ENCODE measurements at regions not wholly inside any gene's neighbourhood (a gene's known extent, or its start where the extent isn't known, plus 50 kb on each side); places are given as distances from the start of the nearest gene placed in this dataset.

- H3K4me3 ChIP-seq (ENCODE audit: extremely low read depth in 1 of 4, insufficient read depth in 2 of 4, low read depth in 3 of 4, low read length in 4 of 4), result no peak overlapping the region
- no peak overlapping the region for H2BK15ac ChIP-seq (ENCODE audit: low read length)
- no peak overlapping the region for H4K91ac ChIP-seq (replicated peaks; ENCODE audit: insufficient read length, low read length)
- H2BK12ac ChIP-seq (ENCODE audit: low read depth, low read length), result no peak overlapping the region
- no peak overlapping the region for H2AFZ ChIP-seq (ENCODE audit: low read length)
- H3K4ac ChIP-seq (replicated peaks; ENCODE audit: insufficient read length, low read depth, low read length), result no peak overlapping the region
- H4K5ac ChIP-seq (ENCODE audit: insufficient read length, low read depth, low read length), result no peak overlapping the region
- H3K27me3 ChIP-seq (replicated peaks in 1 of 4; ENCODE audit: control insufficient read depth in 3 of 4, extremely low read depth in 1 of 4, insufficient read depth in 3 of 4, low read length in 3 of 4), result no peaks in the 10 kb centered on the region
- no peak overlapping the region for H3K23ac ChIP-seq (ENCODE audit: insufficient read length)
- H3K14ac ChIP-seq (ENCODE audit: insufficient read length), result no peak overlapping the region
- H2BK20ac ChIP-seq (ENCODE audit: low read length), result no peak overlapping the region
- CTCF ChIA-PET (ENCODE audit: partially characterized antibody), result no interaction called here
- no peak overlapping the region for H3K18ac ChIP-seq (ENCODE audit: extremely low read depth, low read length)
- DNase-seq (ENCODE audit: low read depth in 1 of 2, low spot score in 2 of 2) (no peak), FAIRE-seq (no peak)
- no peaks in the 10 kb centered on the region for H4K20me1 ChIP-seq (replicated peaks in 1 of 2; ENCODE audit: control insufficient read depth in 1 of 2, insufficient read depth in 2 of 2, low read length in 2 of 2)
- no peaks in the 10 kb centered on the region for H3K23me2 ChIP-seq (ENCODE audit: low read depth, low read length)
- no peak overlapping the region for H3K4me2 ChIP-seq (ENCODE audit: insufficient read depth in 1 of 2, low read depth in 2 of 2, low read length in 2 of 2)
- no peaks in the 10 kb centered on the region for H3K4me1 ChIP-seq (replicated peaks in 1 of 4; ENCODE audit: control insufficient read depth in 3 of 4, insufficient read depth in 4 of 4, low read length in 3 of 4)
- H3K79me1 ChIP-seq (ENCODE audit: low read depth, low read length), result no peaks in the 10 kb centered on the region
- no peak overlapping the region for H3K56ac ChIP-seq (replicated peaks; ENCODE audit: insufficient read length, low read depth, low read length)
- 77% methylated on average over 4 of the region's 4 CpGs; no CpG with 5 or more reads in 1 of the 2 experiments for WGBS, 2 experiments (ENCODE audit: extremely low coverage in 1 of 2, insufficient coverage in 1 of 2, insufficient read length in 1 of 2, insufficient replicate concordance in 2 of 2, low coverage in 1 of 2, low lambda C conversion rate in 2 of 2, missing lambda C conversion rate in 1 of 2)
- TF ChIP-seq TEAD4 (IDR thresholded peaks at IDR 0.05; ENCODE audit: low read depth, low read length) (no peak), EZH2 (IDR thresholded peaks at IDR 0.05; ENCODE audit: low read depth, low read length, severe bottlenecking) (no peak), KDM5A (IDR thresholded peaks at IDR 0.05; ENCODE audit: low read length) (no peak), SIX5 (IDR thresholded peaks at IDR 0.05; ENCODE audit: low read depth, low read length) (no peak), HDAC2 (IDR thresholded peaks at IDR 0.05; ENCODE audit: borderline replicate concordance in 1 of 2, low read depth in 2 of 2, low read length in 2 of 2) (no peak), SP4 (IDR thresholded peaks at IDR 0.05; ENCODE audit: low read length) (no peak), CEBPB (IDR thresholded peaks at IDR 0.05; ENCODE audit: low read depth, low read length) (no peak), NRF1 (IDR thresholded peaks at IDR 0.05; ENCODE audit: low read depth, low read length) (no peak), CHD1 (IDR thresholded peaks at IDR 0.05; ENCODE audit: low read depth, low read length) (no peak), SIRT6 (IDR thresholded peaks at IDR 0.05; ENCODE audit: low read length) (no peak), HDAC6 (IDR thresholded peaks at IDR 0.05; ENCODE audit: low read depth, low read length) (no peak), CTBP2 (IDR thresholded peaks at IDR 0.05; ENCODE audit: borderline replicate concordance, insufficient read depth, insufficient read length, low read length) (no peak), TCF12 (IDR thresholded peaks at IDR 0.05; ENCODE audit: low read depth, low read length) (no peak), RAD21 (IDR thresholded peaks at IDR 0.05 in 1 of 2, conservative IDR thresholded peaks at IDR 0.05 in 1 of 2; ENCODE audit: low read depth in 2 of 2, low read length in 2 of 2) (no peak), KDM4A (IDR thresholded peaks at IDR 0.05; ENCODE audit: low read depth, low read length, severe bottlenecking) (no peak)
- POLR2A ChIA-PET (ENCODE audit: partially characterized antibody), result no interaction called here
- H2BK5ac ChIP-seq (ENCODE audit: low read depth, low read length), result no peak overlapping the region
- no peaks in the 10 kb centered on the region; a peak in 1 of 4 replicates for H3K9me3 ChIP-seq (ENCODE audit: insufficient read depth in 2 of 2, low read depth in 1 of 2, low read length in 1 of 2)
- H2BK120ac ChIP-seq (replicated peaks; ENCODE audit: low read depth, low read length), result no peak overlapping the region
- no peak overlapping the region for H2AK5ac ChIP-seq (ENCODE audit: low read depth, low read length)
- H3K36me3 ChIP-seq (ENCODE audit: control insufficient read depth in 2 of 4, insufficient read depth in 4 of 4, low read length in 3 of 4), result no peaks in the 10 kb centered on the region
- H3K9ac ChIP-seq (replicated peaks in 1 of 4; ENCODE audit: extremely low read depth in 1 of 4, low read depth in 3 of 4, low read length in 3 of 4), result no peak overlapping the region
- no peaks in the 10 kb centered on the region for H3K79me2 ChIP-seq (ENCODE audit: control insufficient read depth in 1 of 2, insufficient read depth in 2 of 2, low read length in 2 of 2)
- H4K8ac ChIP-seq (ENCODE audit: extremely low read depth, insufficient read depth, low read length), result no peak overlapping the region
- H3K27ac ChIP-seq (ENCODE audit: low read depth, low read length), result no peak overlapping the region
Observed at GRCh38 chr7:52797801-52798200, 237.6 kb upstream of the POM121L12 start.

Measured in H1 (cell line).